ENCODE measurements at regions not wholly inside any gene's neighbourhood (a gene's known extent, or its start where the extent isn't known, plus 50 kb on each side); places are given as distances from the start of the nearest gene placed in this dataset.
"Not testable (repeated sequence)": the region's sequence is repeated elsewhere in the genome, so short reads cannot be mapped to it uniquely, and the experiment has no call there.

DNA sequence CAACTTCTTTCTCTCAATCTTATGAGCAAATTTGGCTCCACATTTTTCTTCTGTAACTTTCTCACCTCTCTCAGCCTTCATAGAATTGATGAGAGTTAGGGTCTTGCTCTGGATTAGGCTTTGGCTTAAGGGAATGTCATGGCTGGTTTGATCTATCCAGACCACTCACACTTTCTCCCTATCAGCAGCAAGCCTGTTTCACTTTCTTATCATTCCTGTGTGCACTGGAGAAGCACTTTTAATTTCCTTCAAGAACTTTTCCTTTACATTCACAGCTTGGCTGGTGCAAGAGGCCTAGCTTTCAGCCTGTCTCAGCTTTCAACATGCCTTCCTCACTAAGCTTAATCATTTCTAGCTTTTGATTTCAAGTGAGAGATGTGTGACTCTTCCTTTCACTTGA is 134.5 kb upstream of the FZD8 start:
- H3K4me1 ChIP-seq (ENCODE audit: control insufficient read depth in 5 of 5, insufficient read depth in 5 of 5, low read length in 5 of 5); H3K9ac ChIP-seq (ENCODE audit: low read length in 5 of 5); H3K36me3 ChIP-seq (ENCODE audit: control insufficient read depth in 5 of 5, insufficient read depth in 5 of 5, low read length in 5 of 5); H3K27ac ChIP-seq (ENCODE audit: low read depth, low read length); H3K9me3 ChIP-seq (ENCODE audit: control insufficient read depth in 5 of 5, low read length in 5 of 5); H3K4me3 ChIP-seq (ENCODE audit: low read depth in 1 of 5, low read length in 5 of 5); H3K27me3 ChIP-seq (ENCODE audit: control insufficient read depth in 5 of 5, insufficient read depth in 4 of 5, low read length in 5 of 5): not testable (repeated sequence)

DNA sequence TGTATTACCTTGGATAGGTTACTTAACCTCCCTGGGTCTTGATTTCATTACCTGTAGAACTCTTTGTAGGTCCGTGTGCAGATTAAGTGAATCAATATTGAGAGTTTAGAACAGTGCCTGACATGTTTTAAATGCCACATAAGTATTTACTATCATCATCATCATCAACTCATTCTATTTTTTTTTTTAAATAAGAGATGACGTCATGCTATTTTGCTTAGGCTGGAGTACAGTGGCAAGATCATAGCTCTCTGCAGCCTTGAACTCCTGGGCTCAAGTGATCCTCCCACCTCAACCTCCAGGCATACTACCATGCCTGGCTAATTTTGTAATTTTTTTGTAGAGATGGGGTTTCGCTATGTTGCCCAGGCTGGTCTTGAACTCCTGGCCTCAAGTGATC is 132.0 kb upstream of the FZD8 start:
- H3K9ac ChIP-seq (ENCODE audit: low read length in 5 of 5) = no peak overlapping the region
- no peaks in the 10 kb centered on the region for H3K27me3 ChIP-seq (ENCODE audit: control insufficient read depth in 5 of 5, insufficient read depth in 4 of 5, low read length in 5 of 5)
- no peak overlapping the region for H3K27ac ChIP-seq (ENCODE audit: low read depth, low read length)
- H3K9me3 ChIP-seq (ENCODE audit: control insufficient read depth in 5 of 5, low read length in 5 of 5) = peaks cover 0 to under 1% (median 0%) of the 10 kb centered on the region in 5 donors
- H3K36me3 ChIP-seq (ENCODE audit: control insufficient read depth in 5 of 5, insufficient read depth in 5 of 5, low read length in 5 of 5) = no peaks in the 10 kb centered on the region
- H3K4me1 ChIP-seq (ENCODE audit: control insufficient read depth in 5 of 5, insufficient read depth in 5 of 5, low read length in 5 of 5) = no peaks in the 10 kb centered on the region
- no peak overlapping the region for H3K4me3 ChIP-seq (ENCODE audit: low read depth in 1 of 5, low read length in 5 of 5)

DNA sequence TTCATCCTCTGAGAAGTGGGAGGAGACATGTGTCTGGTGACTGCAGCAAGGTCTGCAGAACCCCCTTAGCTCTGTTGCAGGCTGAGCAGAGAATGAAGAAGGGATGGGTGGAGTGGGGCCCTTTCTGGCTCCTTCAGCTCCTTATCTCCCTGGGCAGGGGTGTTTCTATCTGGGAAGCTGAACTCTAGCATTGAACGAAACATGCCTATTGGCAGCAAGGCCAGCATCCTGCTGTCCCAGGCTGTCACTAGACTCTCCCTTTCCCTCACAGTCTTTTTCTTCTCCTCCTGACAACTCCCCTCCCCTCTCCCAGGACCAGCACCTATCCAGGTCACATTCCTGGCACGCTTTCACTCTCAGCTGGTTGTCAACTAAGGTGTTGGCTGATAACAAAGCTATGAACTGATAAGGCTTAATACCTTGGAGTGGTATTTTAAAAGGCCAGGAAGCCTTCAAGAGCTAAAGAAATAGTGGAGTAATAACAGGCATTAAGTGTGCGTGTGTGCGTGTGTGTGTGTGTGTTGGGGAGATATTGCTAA is 128.8 kb upstream of the FZD8 start:
- H3K27ac ChIP-seq (ENCODE audit: low read depth, low read length) = no peak overlapping the region
- H3K4me1 ChIP-seq (ENCODE audit: control insufficient read depth in 5 of 5, insufficient read depth in 5 of 5, low read length in 5 of 5) = no peaks in the 10 kb centered on the region
- no peak overlapping the region for H3K9ac ChIP-seq (ENCODE audit: low read length in 5 of 5)
- no peaks in the 10 kb centered on the region for H3K36me3 ChIP-seq (ENCODE audit: control insufficient read depth in 5 of 5, insufficient read depth in 5 of 5, low read length in 5 of 5)
- H3K4me3 ChIP-seq (ENCODE audit: low read depth in 1 of 5, low read length in 5 of 5) = no peak overlapping the region
- H3K9me3 ChIP-seq (ENCODE audit: control insufficient read depth in 5 of 5, low read length in 5 of 5) = no peaks in the 10 kb centered on the region
- no peaks in the 10 kb centered on the region for H3K27me3 ChIP-seq (ENCODE audit: control insufficient read depth in 5 of 5, insufficient read depth in 4 of 5, low read length in 5 of 5)

DNA sequence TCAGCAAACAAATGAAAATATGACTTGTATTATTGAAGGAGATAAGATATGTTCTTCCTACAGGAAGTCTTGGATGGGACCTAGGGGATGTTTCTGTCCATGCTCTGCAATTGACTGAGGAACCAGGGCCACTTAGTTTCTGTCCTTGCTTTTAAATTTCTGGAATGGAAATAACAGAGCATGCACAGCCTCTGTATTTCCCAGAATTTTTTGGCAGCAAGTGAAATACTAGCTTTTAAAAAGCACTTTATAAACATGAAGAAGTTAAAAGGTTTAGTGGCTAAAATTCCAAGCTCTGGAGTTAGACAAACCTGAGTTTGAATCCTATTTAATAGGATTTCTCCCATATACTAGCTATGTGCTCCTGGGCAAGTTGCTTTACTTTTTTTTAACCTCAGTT is 127.7 kb upstream of the FZD8 start:
- Histone ChIP-seq H3K27me3 (ENCODE audit: control insufficient read depth in 5 of 5, insufficient read depth in 4 of 5, low read length in 5 of 5) (no peaks in the 10 kb centered on the region), H3K36me3 (ENCODE audit: control insufficient read depth in 5 of 5, insufficient read depth in 5 of 5, low read length in 5 of 5) (no peaks in the 10 kb centered on the region), H3K9ac (ENCODE audit: low read length in 5 of 5) (no peak overlapping the region), H3K9me3 (ENCODE audit: control insufficient read depth in 5 of 5, low read length in 5 of 5) (no peaks in the 10 kb centered on the region), H3K4me1 (ENCODE audit: control insufficient read depth in 5 of 5, insufficient read depth in 5 of 5, low read length in 5 of 5) (peaks cover 0 to 7% (median 3%) of the 10 kb centered on the region in 5 donors), H3K4me3 (ENCODE audit: low read depth in 1 of 5, low read length in 5 of 5) (no peak overlapping the region), H3K27ac (ENCODE audit: low read depth, low read length) (no peak overlapping the region)

DNA sequence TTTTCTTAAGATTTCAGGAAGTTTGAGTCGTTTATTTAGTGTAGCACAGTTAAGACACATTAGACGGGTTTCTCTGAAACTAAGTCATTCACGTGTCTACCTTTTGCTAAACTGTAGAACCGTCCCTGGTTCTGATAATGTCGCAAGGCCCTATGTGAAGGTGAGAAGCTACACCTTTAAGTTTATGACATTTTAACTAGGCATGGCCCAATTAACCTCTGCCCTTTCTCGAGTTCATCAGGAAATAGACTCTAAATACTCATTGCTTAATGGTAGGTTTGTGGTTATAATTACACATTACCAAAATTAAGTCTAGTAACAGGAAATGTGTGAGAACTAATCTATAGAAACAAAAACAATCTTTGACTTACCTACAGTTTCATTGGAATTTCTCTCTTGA is 126.6 kb upstream of the FZD8 start:
- Histone ChIP-seq H3K27ac (ENCODE audit: low read depth, low read length) (no peak overlapping the region), H3K9me3 (ENCODE audit: control insufficient read depth in 5 of 5, low read length in 5 of 5) (no peaks in the 10 kb centered on the region), H3K27me3 (ENCODE audit: control insufficient read depth in 5 of 5, insufficient read depth in 4 of 5, low read length in 5 of 5) (no peaks in the 10 kb centered on the region), H3K9ac (ENCODE audit: low read length in 5 of 5) (no peak overlapping the region), H3K36me3 (ENCODE audit: control insufficient read depth in 5 of 5, insufficient read depth in 5 of 5, low read length in 5 of 5) (no peaks in the 10 kb centered on the region), H3K4me3 (ENCODE audit: low read depth in 1 of 5, low read length in 5 of 5) (no peak overlapping the region), H3K4me1 (ENCODE audit: control insufficient read depth in 5 of 5, insufficient read depth in 5 of 5, low read length in 5 of 5) (peaks cover 0 to 8% (median 3%) of the 10 kb centered on the region in 5 donors)

DNA sequence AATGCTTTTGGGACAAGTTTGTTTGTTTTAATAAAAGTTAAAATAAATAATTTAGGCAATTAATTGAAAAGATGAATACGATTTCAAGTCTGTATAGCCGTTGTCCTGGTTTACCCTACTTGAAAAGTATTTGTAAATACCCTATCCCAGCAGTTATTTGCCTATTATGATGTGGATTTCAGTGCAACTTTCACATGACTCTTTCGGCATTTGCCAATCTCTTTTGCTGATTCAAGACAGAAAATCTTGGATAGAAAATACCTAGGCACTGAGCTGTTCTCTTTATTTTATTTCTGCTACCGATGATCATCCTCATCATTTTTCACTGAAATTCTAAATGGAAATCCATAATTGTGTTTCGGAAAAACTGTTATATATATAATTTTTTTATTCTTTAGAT is 125.9 kb upstream of the FZD8 start:
- Histone ChIP-seq H3K36me3 (ENCODE audit: control insufficient read depth in 5 of 5, insufficient read depth in 5 of 5, low read length in 5 of 5) (no peaks in the 10 kb centered on the region), H3K27ac (ENCODE audit: low read depth, low read length) (no peak overlapping the region), H3K9me3 (ENCODE audit: control insufficient read depth in 5 of 5, low read length in 5 of 5) (no peaks in the 10 kb centered on the region), H3K27me3 (ENCODE audit: control insufficient read depth in 5 of 5, insufficient read depth in 4 of 5, low read length in 5 of 5) (no peaks in the 10 kb centered on the region), H3K9ac (ENCODE audit: low read length in 5 of 5) (no peak overlapping the region), H3K4me1 (ENCODE audit: control insufficient read depth in 5 of 5, insufficient read depth in 5 of 5, low read length in 5 of 5) (peaks cover 0 to 8% (median 3%) of the 10 kb centered on the region in 5 donors), H3K4me3 (ENCODE audit: low read depth in 1 of 5, low read length in 5 of 5) (no peak overlapping the region)

DNA sequence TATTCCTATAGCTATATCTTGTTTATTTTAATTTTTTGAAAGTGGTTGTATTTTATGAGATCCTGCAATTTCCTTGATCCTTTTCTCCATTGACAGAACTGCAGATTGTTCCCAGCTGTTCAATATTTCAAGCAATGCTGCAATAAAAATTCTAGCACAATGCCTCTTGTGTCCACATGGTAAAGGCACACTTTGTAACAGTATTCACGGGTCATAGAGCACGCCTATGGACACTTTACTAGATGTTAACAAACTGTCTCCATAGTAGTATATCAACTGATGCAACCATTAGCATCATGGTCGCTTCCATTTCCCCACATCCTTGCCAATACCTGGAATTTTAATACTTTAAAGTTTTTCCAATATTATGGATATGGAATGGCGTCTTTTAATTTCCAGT is 123.9 kb upstream of the FZD8 start:
- Histone ChIP-seq H3K27me3 (ENCODE audit: control insufficient read depth in 5 of 5, insufficient read depth in 4 of 5, low read length in 5 of 5) (no peaks in the 10 kb centered on the region), H3K36me3 (ENCODE audit: control insufficient read depth in 5 of 5, insufficient read depth in 5 of 5, low read length in 5 of 5) (no peaks in the 10 kb centered on the region), H3K27ac (ENCODE audit: low read depth, low read length) (no peak overlapping the region), H3K9ac (ENCODE audit: low read length in 5 of 5) (no peak overlapping the region), H3K9me3 (ENCODE audit: control insufficient read depth in 5 of 5, low read length in 5 of 5) (no peaks in the 10 kb centered on the region), H3K4me1 (ENCODE audit: control insufficient read depth in 5 of 5, insufficient read depth in 5 of 5, low read length in 5 of 5) (peaks cover 0 to 8% (median 3%) of the 10 kb centered on the region in 5 donors), H3K4me3 (ENCODE audit: low read depth in 1 of 5, low read length in 5 of 5) (no peak overlapping the region)

DNA sequence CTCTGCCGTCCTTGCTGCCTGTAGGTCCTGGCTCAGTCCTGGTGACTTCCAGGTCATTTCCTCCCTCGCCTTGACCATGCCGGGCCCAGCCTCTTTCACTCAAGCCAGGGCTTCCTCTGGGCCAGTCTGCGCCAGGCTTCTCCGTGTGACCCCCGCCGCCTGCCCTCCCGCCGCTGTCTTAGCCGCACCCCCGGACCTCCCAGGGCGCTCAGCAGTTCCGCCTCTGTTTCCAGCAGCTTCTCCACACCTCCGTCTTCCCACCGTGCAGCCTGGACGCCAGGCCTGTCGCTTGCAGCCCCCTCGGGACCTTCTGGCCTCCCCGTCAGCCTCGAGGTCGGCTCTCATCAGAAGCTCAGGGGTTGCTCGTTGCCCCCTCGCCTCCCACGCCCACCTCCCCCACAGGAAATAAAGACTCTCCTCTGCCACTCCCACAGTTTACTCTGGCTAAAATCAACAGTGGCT is 123.0 kb upstream of the FZD8 start:
- Histone ChIP-seq H3K27ac (ENCODE audit: low read depth, low read length) (no peak overlapping the region), H3K4me3 (ENCODE audit: low read depth in 1 of 5, low read length in 5 of 5) (peak overlapping the region in 2 of 5 donors; percentile 3 to 19), H3K36me3 (ENCODE audit: control insufficient read depth in 5 of 5, insufficient read depth in 5 of 5, low read length in 5 of 5) (no peaks in the 10 kb centered on the region), H3K9ac (ENCODE audit: low read length in 5 of 5) (no peak overlapping the region), H3K27me3 (ENCODE audit: control insufficient read depth in 5 of 5, insufficient read depth in 4 of 5, low read length in 5 of 5) (no peaks in the 10 kb centered on the region), H3K4me1 (ENCODE audit: control insufficient read depth in 5 of 5, insufficient read depth in 5 of 5, low read length in 5 of 5) (peaks cover 0 to 8% (median 3%) of the 10 kb centered on the region in 5 donors), H3K9me3 (ENCODE audit: control insufficient read depth in 5 of 5, low read length in 5 of 5) (no peaks in the 10 kb centered on the region)

DNA sequence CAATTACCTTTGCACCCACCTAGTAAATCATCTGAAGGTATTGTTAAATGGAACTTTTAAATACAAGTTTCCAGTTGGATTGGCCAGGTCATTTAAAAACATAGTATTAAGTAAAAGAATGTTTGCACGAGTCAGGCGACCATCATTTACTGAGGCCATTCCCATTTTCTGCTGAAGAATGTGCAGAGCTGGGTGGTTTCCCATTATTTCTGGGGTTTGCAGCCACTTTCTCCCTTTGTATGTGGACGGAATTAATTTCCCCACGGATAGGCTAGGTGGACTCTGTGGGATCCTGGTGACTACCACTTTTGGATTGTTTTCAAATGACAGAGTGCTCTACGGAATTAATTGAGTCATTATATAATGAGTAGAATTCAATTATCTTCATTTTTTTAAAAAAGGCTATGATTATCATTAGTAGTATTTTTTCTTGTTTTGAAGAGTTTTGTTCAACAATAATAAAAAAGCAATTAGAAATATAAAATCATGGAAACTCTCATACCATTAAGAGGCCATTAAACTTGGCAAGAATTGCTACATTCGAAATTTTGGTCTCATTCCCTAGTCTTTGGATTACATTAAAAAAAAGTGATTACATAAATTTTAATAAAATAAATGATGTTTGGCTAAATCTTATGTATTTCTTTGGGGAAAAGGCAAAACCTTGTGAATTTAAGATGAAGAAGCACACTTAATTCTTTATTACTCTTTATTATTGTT is 120.4 kb upstream of the FZD8 start:
- Histone ChIP-seq H3K4me1 (ENCODE audit: control insufficient read depth in 5 of 5, insufficient read depth in 5 of 5, low read length in 5 of 5) (peaks cover 0 to 12% (median 3%) of the 10 kb centered on the region in 5 donors), H3K9ac (ENCODE audit: low read length in 5 of 5) (no peak overlapping the region), H3K36me3 (ENCODE audit: control insufficient read depth in 5 of 5, insufficient read depth in 5 of 5, low read length in 5 of 5) (no peaks in the 10 kb centered on the region), H3K4me3 (ENCODE audit: low read depth in 1 of 5, low read length in 5 of 5) (no peak overlapping the region), H3K9me3 (ENCODE audit: control insufficient read depth in 5 of 5, low read length in 5 of 5) (no peaks in the 10 kb centered on the region), H3K27ac (ENCODE audit: low read depth, low read length) (no peak overlapping the region), H3K27me3 (ENCODE audit: control insufficient read depth in 5 of 5, insufficient read depth in 4 of 5, low read length in 5 of 5) (no peaks in the 10 kb centered on the region)

DNA sequence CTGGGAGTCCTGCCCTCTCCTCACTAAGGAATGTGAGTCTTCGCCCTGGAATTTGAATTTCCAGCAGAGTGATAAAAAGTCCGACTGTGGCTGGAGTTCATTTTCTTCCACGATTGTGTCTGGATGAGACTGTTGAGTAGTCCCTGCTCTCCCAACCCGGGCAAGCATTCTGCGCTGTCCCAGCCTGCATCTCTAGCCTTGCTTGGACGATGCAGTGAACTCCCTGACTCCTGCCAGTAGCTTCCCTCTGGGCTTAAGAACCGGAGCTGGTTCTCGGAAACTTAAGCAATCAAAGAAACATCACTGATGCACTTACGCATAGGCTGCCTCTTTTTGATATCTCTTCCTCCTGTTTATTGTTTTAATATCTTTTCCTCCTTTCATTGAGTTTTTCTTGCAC is 116.0 kb upstream of the FZD8 start:
- no peaks in the 10 kb centered on the region for H3K9me3 ChIP-seq (ENCODE audit: control insufficient read depth in 5 of 5, low read length in 5 of 5)
- no peak overlapping the region for H3K9ac ChIP-seq (ENCODE audit: low read length in 5 of 5)
- no peaks in the 10 kb centered on the region for H3K27me3 ChIP-seq (ENCODE audit: control insufficient read depth in 5 of 5, insufficient read depth in 4 of 5, low read length in 5 of 5)
- H3K4me1 ChIP-seq (ENCODE audit: control insufficient read depth in 5 of 5, insufficient read depth in 5 of 5, low read length in 5 of 5) = peaks cover 0 to 10% (median under 1%) of the 10 kb centered on the region in 5 donors
- no peaks in the 10 kb centered on the region for H3K36me3 ChIP-seq (ENCODE audit: control insufficient read depth in 5 of 5, insufficient read depth in 5 of 5, low read length in 5 of 5)
- no peak overlapping the region for H3K27ac ChIP-seq (ENCODE audit: low read depth, low read length)
- H3K4me3 ChIP-seq (ENCODE audit: low read depth in 1 of 5, low read length in 5 of 5) = no peak overlapping the region

Measured in subcutaneous abdominal adipose tissue (tissue), 5 donors.